HEK293 (cell line): ENCODE measurements at regions not wholly inside any gene's neighbourhood (a gene's known extent, or its start where the extent isn't known, plus 50 kb on each side); places are given as distances from the start of the nearest gene placed in this dataset.

Source experiments
- CTCF ChIA-PET: fragments of 350-600 bp; formaldehyde crosslinking; extraction: SDS; loops from one replicate; lab custom pipeline; 2021; ENCODE audit warnings: antibody characterized with exemption; lab: Yijun Ruan, JAX
- POLR2A ChIA-PET: fragments of 300-600 bp; formaldehyde crosslinking; extraction: SDS; loops from one replicate; lab custom pipeline; 2020; ENCODE audit warnings: antibody characterized with exemption, inconsistent platforms; lab: Yijun Ruan, JAX
- H3K27ac ChIP-seq: fragments of 200-500 bp; sonication (Bioruptor generic); 2 replicates; pipeline ENCODE4 v1.5.1; 2014; ENCODE audit warnings: low read depth, low read length, control low read depth, inconsistent platforms; ENCODE audit errors: extremely low read depth
- H3K36me3 ChIP-seq, 2 experiments: fragments of 200-500 bp in 1 of 2; sonication (Bioruptor generic) in 1 of 2; 1 replicate in 1 of 2; 2 replicates in 1 of 2; pipeline ENCODE4 v1.5.1; 2014 to 2017; ENCODE audit warnings: inconsistent platforms in 2 of 2, low read length in 2 of 2; ENCODE audit not compliant: control insufficient read depth in 2 of 2, insufficient read depth in 1 of 2
- H3K4me1 ChIP-seq: fragments of 200-500 bp; sonication (Bioruptor generic); 2 replicates; pipeline ENCODE4 v1.5.1; 2014; ENCODE audit warnings: mild to moderate bottlenecking, low read length, inconsistent platforms; ENCODE audit not compliant: control insufficient read depth, insufficient read depth
- H3K4me3 ChIP-seq: 2 replicates; pipeline ENCODE4 v1.5.1; 2011; ENCODE audit warnings: low read depth, mild to moderate bottlenecking, control low read depth, low read length, moderate library complexity
- H3K9me3 ChIP-seq: fragments of 200-500 bp; sonication (Bioruptor generic); 2 replicates; pipeline ENCODE4 v1.5.1; 2014; ENCODE audit warnings: low read depth, low read length, inconsistent platforms; ENCODE audit not compliant: control insufficient read depth, insufficient read depth
- GFI1B ChIP-seq: fragments of 450-650 bp; formaldehyde crosslinking; IDR thresholded peaks from 2 replicates; pipeline ENCODE4 v1.5.1; 2016; ENCODE audit warnings: missing biosample characterization, missing genetic modification characterization
- GLIS2 ChIP-seq: fragments of 450-650 bp; formaldehyde crosslinking; IDR thresholded peaks from 2 replicates; pipeline ENCODE4 v1.5.1; 2016; ENCODE audit warnings: missing biosample characterization, missing genetic modification characterization
- HIC1 ChIP-seq: fragments of 450-650 bp; formaldehyde crosslinking; IDR thresholded peaks from 2 replicates; pipeline ENCODE4 v1.5.1; 2016; ENCODE audit warnings: missing biosample characterization, missing genetic modification characterization
- HOXD13 ChIP-seq: sonication (generic); formaldehyde crosslinking; IDR thresholded peaks from 2 replicates; pipeline ENCODE4 v1.8.0; 2022; ENCODE audit warnings: missing genetic modification reagents, borderline replicate concordance
- PRDM6 ChIP-seq: fragments of 450-650 bp; formaldehyde crosslinking; IDR thresholded peaks from 2 replicates; pipeline ENCODE4 v1.5.1; 2017; ENCODE audit warnings: missing biosample characterization, missing genetic modification characterization
- WT1 ChIP-seq: fragments of 450-650 bp; formaldehyde crosslinking; IDR thresholded peaks from 2 replicates; pipeline ENCODE4 v1.5.1; 2016; ENCODE audit warnings: missing biosample characterization, missing genetic modification characterization
- ZBTB1 ChIP-seq: fragments of 450-650 bp; formaldehyde crosslinking; IDR thresholded peaks from 2 replicates; pipeline ENCODE4 v1.5.1; 2016; ENCODE audit warnings: missing biosample characterization, missing genetic modification characterization
- ZFP69B ChIP-seq: fragments of 450-650 bp; formaldehyde crosslinking; IDR thresholded peaks from 2 replicates; pipeline ENCODE4 v1.5.1; 2016; ENCODE audit warnings: missing biosample characterization, missing genetic modification characterization
- ZNF157 ChIP-seq: fragments of 450-650 bp; formaldehyde crosslinking; IDR thresholded peaks from 2 replicates; pipeline ENCODE4 v1.5.1; 2016; ENCODE audit warnings: missing biosample characterization, missing genetic modification characterization
- ZNF184 ChIP-seq: fragments of 450-650 bp; IDR thresholded peaks from 2 replicates; pipeline ENCODE4 v1.5.1; 2018; ENCODE audit warnings: missing biosample characterization, mild to moderate bottlenecking, missing genetic modification characterization
- ZNF2 ChIP-seq: fragments of 450-650 bp; formaldehyde crosslinking; IDR thresholded peaks from 2 replicates; pipeline ENCODE4 v1.5.1; 2016; ENCODE audit warnings: missing biosample characterization, missing genetic modification characterization
- ZNF239 ChIP-seq: fragments of 450-650 bp; formaldehyde crosslinking; IDR thresholded peaks from 2 replicates; pipeline ENCODE4 v1.5.1; 2016; ENCODE audit warnings: missing biosample characterization, missing genetic modification characterization
- ZNF280C ChIP-seq: fragments of 450-650 bp; formaldehyde crosslinking; IDR thresholded peaks from 2 replicates; pipeline ENCODE4 v1.5.1; 2016; ENCODE audit warnings: missing biosample characterization, missing genetic modification characterization
- ZNF501 ChIP-seq: fragments of 450-650 bp; formaldehyde crosslinking; IDR thresholded peaks from 2 replicates; pipeline ENCODE4 v1.5.1; 2016; ENCODE audit warnings: missing biosample characterization, missing genetic modification characterization
- ZNF514 ChIP-seq: fragments of 450-650 bp; formaldehyde crosslinking; IDR thresholded peaks from 2 replicates; pipeline ENCODE4 v1.5.1; 2016; ENCODE audit warnings: missing biosample characterization, missing genetic modification characterization
- ZNF530 ChIP-seq: fragments of 450-650 bp; formaldehyde crosslinking; IDR thresholded peaks from 2 replicates; pipeline ENCODE4 v1.5.1; 2016; ENCODE audit warnings: low read depth, missing biosample characterization, missing genetic modification characterization
- ZNF561 ChIP-seq: fragments of 450-650 bp; IDR thresholded peaks from 2 replicates; pipeline ENCODE4 v1.5.1; 2018; ENCODE audit warnings: missing biosample characterization, missing genetic modification characterization, borderline replicate concordance
- ZNF660 ChIP-seq: fragments of 450-650 bp; IDR thresholded peaks from 2 replicates; pipeline ENCODE4 v1.5.1; 2018; ENCODE audit warnings: missing biosample characterization, mild to moderate bottlenecking, missing genetic modification characterization
- TF ChIP-seq, protein P1 (sequence below): fragments of 450-650 bp; formaldehyde crosslinking; IDR thresholded peaks from 2 replicates; pipeline ENCODE4 v1.5.1; 2016; ENCODE audit warnings: missing biosample characterization, missing genetic modification characterization
- TF ChIP-seq, protein P2 (sequence below): fragments of 450-650 bp; formaldehyde crosslinking; IDR thresholded peaks from 2 replicates; pipeline ENCODE4 v1.5.1; 2016; ENCODE audit warnings: missing biosample characterization, missing genetic modification characterization, borderline replicate concordance
- TF ChIP-seq, protein P3 (sequence below): fragments of 450-650 bp; formaldehyde crosslinking; IDR thresholded peaks from 2 replicates; pipeline ENCODE4 v1.5.1; 2016; ENCODE audit warnings: missing biosample characterization, missing genetic modification characterization

- no peak for TF ChIP-seq ZNF157 (tag by site-specific recombination)
- no peak for TF ChIP-seq PRDM6 (tag by site-specific recombination)
- no peak for TF ChIP-seq ZFP69B (tag by site-specific recombination)
- no peak for TF ChIP-seq ZNF660 (tag by site-specific recombination)
- no peak for TF ChIP-seq ZBTB1 (tag by site-specific recombination)
- TF ChIP-seq ZNF239 (tag by site-specific recombination): no peak
- TF ChIP-seq WT1 (tag by site-specific recombination): no peak
- no peak for TF ChIP-seq ZNF561
- TF ChIP-seq, protein P1, sequence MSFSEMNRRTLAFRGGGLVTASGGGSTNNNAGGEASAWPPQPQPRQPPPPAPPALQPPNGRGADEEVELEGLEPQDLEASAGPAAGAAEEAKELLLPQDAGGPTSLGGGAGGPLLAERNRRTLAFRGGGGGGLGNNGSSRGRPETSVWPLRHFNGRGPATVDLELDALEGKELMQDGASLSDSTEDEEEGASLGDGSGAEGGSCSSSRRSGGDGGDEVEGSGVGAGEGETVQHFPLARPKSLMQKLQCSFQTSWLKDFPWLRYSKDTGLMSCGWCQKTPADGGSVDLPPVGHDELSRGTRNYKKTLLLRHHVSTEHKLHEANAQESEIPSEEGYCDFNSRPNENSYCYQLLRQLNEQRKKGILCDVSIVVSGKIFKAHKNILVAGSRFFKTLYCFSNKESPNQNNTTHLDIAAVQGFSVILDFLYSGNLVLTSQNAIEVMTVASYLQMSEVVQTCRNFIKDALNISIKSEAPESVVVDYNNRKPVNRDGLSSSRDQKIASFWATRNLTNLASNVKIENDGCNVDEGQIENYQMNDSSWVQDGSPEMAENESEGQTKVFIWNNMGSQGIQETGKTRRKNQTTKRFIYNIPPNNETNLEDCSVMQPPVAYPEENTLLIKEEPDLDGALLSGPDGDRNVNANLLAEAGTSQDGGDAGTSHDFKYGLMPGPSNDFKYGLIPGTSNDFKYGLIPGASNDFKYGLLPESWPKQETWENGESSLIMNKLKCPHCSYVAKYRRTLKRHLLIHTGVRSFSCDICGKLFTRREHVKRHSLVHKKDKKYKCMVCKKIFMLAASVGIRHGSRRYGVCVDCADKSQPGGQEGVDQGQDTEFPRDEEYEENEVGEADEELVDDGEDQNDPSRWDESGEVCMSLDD (tag by site-specific recombination): no peak
- no peaks in the 10 kb centered on the region for H3K4me1 ChIP-seq
- no peaks in the 10 kb centered on the region for H3K36me3 ChIP-seq
- no peak overlapping the region for H3K27ac ChIP-seq
- H3K4me3 ChIP-seq: no peak overlapping the region
- CTCF ChIA-PET: interaction anchor here (0.6 to 0.7 kb wide), 2 partner anchors 58 to 1178 kb away, joined by 3 to 4 read pairs; no protein-coding TSS in a partner anchor
- POLR2A ChIA-PET: interaction anchor here (0.7 kb wide), 1 partner anchor 10 kb away, joined by 3 read pairs; no protein-coding TSS in a partner anchor
- H3K9me3 ChIP-seq: no peaks in the 10 kb centered on the region
These were observed 186.0 kb upstream of the PLXNC1 start for GRCh38 chr12:93962336-93962735.

- Histone ChIP-seq H3K36me3 (no peaks in the 10 kb centered on the region), H3K4me3 (no peak overlapping the region), H3K27ac (no peak overlapping the region), H3K9me3 (no peaks in the 10 kb centered on the region), H3K4me1 (no peaks in the 10 kb centered on the region)
- CTCF ChIA-PET: interaction anchor here (0.8 kb wide), 1 partner anchor 110 kb away, joined by 3 read pairs; no protein-coding TSS in a partner anchor
- POLR2A ChIA-PET: interaction anchor here (0.7 kb wide), 1 partner anchor 80 kb away, joined by 6 read pairs; no protein-coding TSS in a partner anchor
- TF ChIP-seq PRDM6 (tag by site-specific recombination): no peak
- no peak for TF ChIP-seq ZNF501
- TF ChIP-seq, protein P2, sequence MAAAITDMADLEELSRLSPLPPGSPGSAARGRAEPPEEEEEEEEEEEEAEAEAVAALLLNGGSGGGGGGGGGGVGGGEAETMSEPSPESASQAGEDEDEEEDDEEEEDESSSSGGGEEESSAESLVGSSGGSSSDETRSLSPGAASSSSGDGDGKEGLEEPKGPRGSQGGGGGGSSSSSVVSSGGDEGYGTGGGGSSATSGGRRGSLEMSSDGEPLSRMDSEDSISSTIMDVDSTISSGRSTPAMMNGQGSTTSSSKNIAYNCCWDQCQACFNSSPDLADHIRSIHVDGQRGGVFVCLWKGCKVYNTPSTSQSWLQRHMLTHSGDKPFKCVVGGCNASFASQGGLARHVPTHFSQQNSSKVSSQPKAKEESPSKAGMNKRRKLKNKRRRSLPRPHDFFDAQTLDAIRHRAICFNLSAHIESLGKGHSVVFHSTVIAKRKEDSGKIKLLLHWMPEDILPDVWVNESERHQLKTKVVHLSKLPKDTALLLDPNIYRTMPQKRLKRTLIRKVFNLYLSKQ (tag by site-specific recombination): no peak
- no peak for TF ChIP-seq ZNF280C (tag by site-specific recombination)
- TF ChIP-seq ZNF530: no peak
- TF ChIP-seq ZNF514: no peak
- no peak for TF ChIP-seq HIC1
- TF ChIP-seq GFI1B (tag by site-specific recombination): no peak
- TF ChIP-seq HOXD13 (CRISPR knock-in tag): no peak
- TF ChIP-seq ZNF2 (tag by site-specific recombination): no peak
- no peak for TF ChIP-seq ZNF184 (tag by site-specific recombination)
- TF ChIP-seq GLIS2 (tag by site-specific recombination): no peak
- TF ChIP-seq, protein P3, sequence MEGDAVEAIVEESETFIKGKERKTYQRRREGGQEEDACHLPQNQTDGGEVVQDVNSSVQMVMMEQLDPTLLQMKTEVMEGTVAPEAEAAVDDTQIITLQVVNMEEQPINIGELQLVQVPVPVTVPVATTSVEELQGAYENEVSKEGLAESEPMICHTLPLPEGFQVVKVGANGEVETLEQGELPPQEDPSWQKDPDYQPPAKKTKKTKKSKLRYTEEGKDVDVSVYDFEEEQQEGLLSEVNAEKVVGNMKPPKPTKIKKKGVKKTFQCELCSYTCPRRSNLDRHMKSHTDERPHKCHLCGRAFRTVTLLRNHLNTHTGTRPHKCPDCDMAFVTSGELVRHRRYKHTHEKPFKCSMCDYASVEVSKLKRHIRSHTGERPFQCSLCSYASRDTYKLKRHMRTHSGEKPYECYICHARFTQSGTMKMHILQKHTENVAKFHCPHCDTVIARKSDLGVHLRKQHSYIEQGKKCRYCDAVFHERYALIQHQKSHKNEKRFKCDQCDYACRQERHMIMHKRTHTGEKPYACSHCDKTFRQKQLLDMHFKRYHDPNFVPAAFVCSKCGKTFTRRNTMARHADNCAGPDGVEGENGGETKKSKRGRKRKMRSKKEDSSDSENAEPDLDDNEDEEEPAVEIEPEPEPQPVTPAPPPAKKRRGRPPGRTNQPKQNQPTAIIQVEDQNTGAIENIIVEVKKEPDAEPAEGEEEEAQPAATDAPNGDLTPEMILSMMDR: no peak
These were observed 183.4 kb upstream of the PLXNC1 start for GRCh38 chr12:93964936-93965335.
